ENCODE measurements at regions not wholly inside any gene's neighbourhood (a gene's known extent, or its start where the extent isn't known, plus 50 kb on each side); places are given as distances from the start of the nearest gene placed in this dataset.
"Not testable (repeated sequence)": the region's sequence is repeated elsewhere in the genome, so short reads cannot be mapped to it uniquely, and the experiment has no call there.

GRCh38 chrX:45621376-45622041 is 420.8 kb upstream of the DIPK2B start:
- no peaks in the 10 kb centered on the region for H3K9me3 ChIP-seq
- H3K4me3 ChIP-seq, result no peak overlapping the region
- intact Hi-C loops (cut with DNase I; ENCODE audit: low total_unique reads), result no loop called here
- peak overlapping the region; percentile 82 to 83 for H3K27ac ChIP-seq
- no peaks in the 10 kb centered on the region for H3K36me3 ChIP-seq
- TF ChIP-seq POLR2A (IDR thresholded peaks at IDR 0.05) (no peak), CTCF (IDR thresholded peaks at IDR 0.05) (no peak)
- no peak for DNase-seq
- no peaks in the 10 kb centered on the region for H3K27me3 ChIP-seq
- no peaks in the 10 kb centered on the region for H3K4me1 ChIP-seq

- Histone ChIP-seq H3K4me1 (no peaks in the 10 kb centered on the region), H3K27me3 (no peaks in the 10 kb centered on the region), H3K9me3 (no peaks in the 10 kb centered on the region), H3K27ac (no peak overlapping the region), H3K4me3 (no peak overlapping the region), H3K36me3 (no peaks in the 10 kb centered on the region)
- TF ChIP-seq CTCF (IDR thresholded peaks at IDR 0.05) (no peak), POLR2A (IDR thresholded peaks at IDR 0.05) (no peak)
- no peak for DNase-seq
- intact Hi-C loops (cut with DNase I; ENCODE audit: low total_unique reads), result no loop called here
Measured at GRCh38 chrX:45619290-45619689, 418.6 kb upstream of the DIPK2B start.

- H3K4me3 ChIP-seq; H3K36me3 ChIP-seq; H3K9me3 ChIP-seq; H3K4me1 ChIP-seq; H3K27me3 ChIP-seq; DNase-seq; H3K27ac ChIP-seq; intact Hi-C loops (cut with DNase I; ENCODE audit: low total_unique reads): not testable (repeated sequence)
Measured at GRCh38 chrX:45615591-45615990, 414.9 kb upstream of the DIPK2B start.

- TF ChIP-seq POLR2A (IDR thresholded peaks at IDR 0.05) (no peak), CTCF (IDR thresholded peaks at IDR 0.05) (no peak)
- DNase-seq, result no peak
- Histone ChIP-seq H3K9me3 (peaks cover 0 to 6% of the 10 kb centered on the region in 2 donors), H3K4me3 (no peak overlapping the region), H3K4me1 (no peaks in the 10 kb centered on the region), H3K27me3 (no peaks in the 10 kb centered on the region), H3K27ac (no peak overlapping the region), H3K36me3 (no peaks in the 10 kb centered on the region)
- intact Hi-C loops (cut with DNase I; ENCODE audit: low total_unique reads), result no loop called here
Measured at GRCh38 chrX:45614853-45615252, 414.2 kb upstream of the DIPK2B start.

GRCh38 chrX:45602151-45602550 is 401.5 kb upstream of the DIPK2B start:
- Histone ChIP-seq H3K4me1 (no peaks in the 10 kb centered on the region), H3K4me3 (no peak overlapping the region), H3K9me3 (no peaks in the 10 kb centered on the region), H3K36me3 (no peaks in the 10 kb centered on the region), H3K27me3 (no peaks in the 10 kb centered on the region), H3K27ac (no peak overlapping the region)
- no peak for TF ChIP-seq POLR2A (IDR thresholded peaks at IDR 0.05)
- no peak for TF ChIP-seq CTCF (IDR thresholded peaks at IDR 0.05)
- no peak for DNase-seq
- intact Hi-C loops (cut with DNase I; ENCODE audit: low total_unique reads), result no loop called here

GRCh38 chrX:45601052-45601451 is 400.4 kb upstream of the DIPK2B start:
- intact Hi-C loops (cut with DNase I; ENCODE audit: low total_unique reads), result no loop called here
- Histone ChIP-seq H3K4me1 (no peaks in the 10 kb centered on the region), H3K27ac (peak overlapping the region in 1 of 2 donors; percentile 19), H3K27me3 (no peaks in the 10 kb centered on the region), H3K4me3 (no peak overlapping the region), H3K9me3 (no peaks in the 10 kb centered on the region), H3K36me3 (no peaks in the 10 kb centered on the region)
- DNase-seq, result no peak
- TF ChIP-seq CTCF (IDR thresholded peaks at IDR 0.05) (no peak), POLR2A (IDR thresholded peaks at IDR 0.05) (no peak)
